A549 (cell line): ENCODE measurements at regions not wholly inside any gene's neighbourhood (a gene's known extent, or its start where the extent isn't known, plus 50 kb on each side); places are given as distances from the start of the nearest gene placed in this dataset.

ENCODE experiments used
- ATAC-seq, 2 experiments: fragments of 200-7000 bp in 1 of 2; fragments of >200 bp in 1 of 2; cut with Nextera tagmentation in 1 of 2; cut with Tn5 transposase in 1 of 2; 3 replicates each; pipeline versions ENCODE4 v1.8.0 to v1.9.1; 2018 to 2020; ENCODE audit warnings: mild to moderate bottlenecking in 1 of 2, moderate library complexity in 1 of 2
- CTCF ChIA-PET: fragments of 300-600 bp; sonication (Branson Sonifier 250); formaldehyde crosslinking; extraction: SDS; loops from one replicate; lab custom pipeline; 2021; ENCODE audit warnings: antibody characterized with exemption, inconsistent platforms; lab: Yijun Ruan, JAX
- POLR2A ChIA-PET: fragments of 350-600 bp; formaldehyde crosslinking; extraction: SDS; loops from one replicate; lab custom pipeline; 2021; ENCODE audit warnings: antibody characterized with exemption, inconsistent platforms; lab: Yijun Ruan, JAX
- DNase-seq, 2 experiments: peaks; one replicate each; pipeline versions ENCODE4 v3.0.0 to v3.0.0-alpha.2; 2011 to 2016; ENCODE audit warnings: low read depth in 1 of 2, low spot score in 1 of 2
- FAIRE-seq: peaks from 2 replicates; lab custom pipeline; 2011; peaks lifted over from hg19 to GRCh38; lab: Jason Lieb, UNC
- H3K27ac ChIP-seq, 2 experiments: fragments of >200 bp; sonication (Bioruptor Twin); formaldehyde crosslinking; 3 replicates each; pipeline ENCODE4 v1.5.1; 2016 to 2017
- H3K4me1 ChIP-seq: fragments of >200 bp; sonication (Bioruptor Twin); formaldehyde crosslinking; 3 replicates; pipeline ENCODE4 v1.6.1; 2016
- H3K4me2 ChIP-seq: fragments of >200 bp; sonication (Bioruptor Twin); formaldehyde crosslinking; 3 replicates; pipeline ENCODE4 v1.6.1; 2016
- H3K4me3 ChIP-seq: fragments of >200 bp; sonication (Bioruptor Twin); formaldehyde crosslinking; 3 replicates; pipeline ENCODE4 v1.5.1; 2016
- H3K9me3 ChIP-seq: fragments of >200 bp; sonication (Bioruptor Twin); formaldehyde crosslinking; 3 replicates; pipeline ENCODE4 v1.6.1; 2016
- BHLHE40 ChIP-seq: IDR thresholded peaks from 2 replicates; pipeline ENCODE4 v1.6.1; 2012; ENCODE audit warnings: low read depth, low read length, inconsistent platforms
- CBX8 ChIP-seq: fragments of 200-600 bp; sonication (generic); IDR thresholded peaks from 2 replicates; pipeline ENCODE4 v1.6.1; 2016
- CHD2 ChIP-seq: fragments of 150-350 bp; IDR thresholded peaks from 2 replicates; pipeline ENCODE4 v1.6.1; 2014; ENCODE audit warnings: low read length; ENCODE audit not compliant: partially characterized antibody
- EHF ChIP-seq: fragments of 250-450 bp; sonication (Bioruptor Pico); IDR thresholded peaks from 2 replicates; pipeline ENCODE4 v1.5.0; 2020; ENCODE audit warnings: mild to moderate bottlenecking
- ESRRA ChIP-seq: fragments of 150-350 bp; IDR thresholded peaks from 2 replicates; pipeline ENCODE4 v1.6.1; 2014; ENCODE audit warnings: mild to moderate bottlenecking, low read length, borderline replicate concordance
- FOXS1 ChIP-seq: fragments of 250-450 bp; sonication (Bioruptor Pico); IDR thresholded peaks from 2 replicates; pipeline ENCODE4 v1.5.0; 2020; ENCODE audit warnings: mild to moderate bottlenecking, moderate library complexity
- HDAC2 ChIP-seq: fragments of 200-600 bp; sonication (generic); IDR thresholded peaks from 2 replicates; pipeline ENCODE4 v1.6.1; 2016
- HES2 ChIP-seq: fragments of >200 bp; sonication (Bioruptor Twin); formaldehyde crosslinking; IDR thresholded peaks from 2 replicates; pipeline ENCODE4 v1.6.1; 2016
- HOXB13 ChIP-seq: fragments of 250-450 bp; sonication (Bioruptor Pico); IDR thresholded peaks from 2 replicates; pipeline ENCODE4 v1.5.0; 2020; ENCODE audit warnings: low read depth, mild to moderate bottlenecking, moderate library complexity
- KDM1A ChIP-seq: fragments of 200-600 bp; sonication (generic); IDR thresholded peaks from 2 replicates; pipeline ENCODE4 v1.6.1; 2016; ENCODE audit warnings: low read depth, mild to moderate bottlenecking
- MAX ChIP-seq: IDR thresholded peaks from 2 replicates; pipeline ENCODE4 v1.6.1; 2012
- MAZ ChIP-seq: fragments of 150-350 bp; IDR thresholded peaks from 2 replicates; pipeline ENCODE4 v1.6.1; 2014; ENCODE audit warnings: antibody characterized with exemption, low read depth, low read length, borderline replicate concordance
- NR3C1 ChIP-seq: fragments of >200 bp; sonication (Bioruptor Twin); formaldehyde crosslinking; IDR thresholded peaks from 3 replicates; pipeline ENCODE4 v1.6.1; 2017
- PHF8 ChIP-seq: fragments of 200-600 bp; sonication (generic); IDR thresholded peaks from 2 replicates; pipeline ENCODE4 v1.6.1; 2016; ENCODE audit warnings: low read depth, mild to moderate bottlenecking, antibody characterized with exemption, moderate library complexity, borderline replicate concordance
- RAD21 ChIP-seq, 2 experiments: fragments of >200 bp in 1 of 2; sonication (Bioruptor Twin) in 1 of 2; formaldehyde crosslinking in 1 of 2; IDR thresholded peaks in 1 of 2; conservative IDR thresholded peaks in 1 of 2; 2 replicates in 1 of 2; 3 replicates in 1 of 2; pipeline ENCODE4 v1.6.1; 2012 to 2018; ENCODE audit warnings: inconsistent platforms in 1 of 2
- RCOR1 ChIP-seq: fragments of 150-350 bp; IDR thresholded peaks from 2 replicates; pipeline ENCODE4 v1.6.1; 2014; ENCODE audit warnings: antibody characterized with exemption, low read length, low read depth
- SREBF2 ChIP-seq: fragments of 450-650 bp; IDR thresholded peaks from 2 replicates; pipeline ENCODE4 v1.6.1; 2014; ENCODE audit warnings: mild to moderate bottlenecking, moderate library complexity
- TFCP2L1 ChIP-seq: fragments of 250-450 bp; sonication (Bioruptor Pico); IDR thresholded peaks from 2 replicates; pipeline ENCODE4 v1.5.0; 2021; ENCODE audit warnings: mild to moderate bottlenecking
- ZSCAN20 ChIP-seq: fragments of 250-450 bp; sonication (Bioruptor Pico); IDR thresholded peaks from 2 replicates; pipeline ENCODE4 v1.8.0; 2022; ENCODE audit warnings: mild to moderate bottlenecking, moderate library complexity
- WGBS: methylation state at CpG from one replicate; pipeline ENCODE4 v1.1.6; 2017; ENCODE audit errors: missing lambda C conversion rate; 5-methylcytosine and 5-hydroxymethylcytosine counted together
- TF ChIP-seq, protein P1 (sequence below): fragments of >200 bp; sonication (Bioruptor Twin); formaldehyde crosslinking; IDR thresholded peaks from 3 replicates; pipeline ENCODE4 v1.6.1; 2016
- TF ChIP-seq, protein P2 (sequence below): IDR thresholded peaks from 2 replicates; pipeline ENCODE4 v1.6.1; 2012
- TF ChIP-seq, protein P3 (sequence below): fragments of 200-600 bp; sonication (generic); IDR thresholded peaks from 2 replicates; pipeline ENCODE4 v1.6.1; 2016; ENCODE audit warnings: antibody characterized with exemption, mild to moderate bottlenecking, moderate library complexity
- TF ChIP-seq, protein P4 (sequence below): IDR thresholded peaks from 2 replicates; pipeline ENCODE4 v1.6.1; 2012; ENCODE audit warnings: low read depth, borderline replicate concordance

GRCh38 chr1:192751260-192751659, 57.6 kb upstream of the RGS2 start:
- ATAC-seq (no peak), FAIRE-seq (no peak), DNase-seq (no peak)
- H3K4me2 ChIP-seq: no peak overlapping the region
- WGBS: 89% methylated on average over 10 of the region's 12 CpGs
- ChIA-PET POLR2A (no interaction called here), CTCF (interaction anchor here (0.6 to 1.4 kb wide), 2 partner anchors 51 to 56 kb away, joined by 3 read pairs; no protein-coding TSS in a partner anchor)
- H3K4me3 ChIP-seq: no peak overlapping the region
- TF ChIP-seq CBX8 (no peak), CHD2 (no peak), BHLHE40 (no peak), RCOR1 (no peak), HOXB13 (CRISPR knock-in tag) (no peak), RAD21 (conservative IDR thresholded peaks at IDR 0.05 in 1 of 2, IDR thresholded peaks at IDR 0.05 in 1 of 2) (no peak), NR3C1 (no peak), MAX (no peak), EHF (CRISPR knock-in tag) (no peak), KDM1A (no peak), ESRRA (no peak), TFCP2L1 (CRISPR knock-in tag) (no peak)
- TF ChIP-seq, protein P1, sequence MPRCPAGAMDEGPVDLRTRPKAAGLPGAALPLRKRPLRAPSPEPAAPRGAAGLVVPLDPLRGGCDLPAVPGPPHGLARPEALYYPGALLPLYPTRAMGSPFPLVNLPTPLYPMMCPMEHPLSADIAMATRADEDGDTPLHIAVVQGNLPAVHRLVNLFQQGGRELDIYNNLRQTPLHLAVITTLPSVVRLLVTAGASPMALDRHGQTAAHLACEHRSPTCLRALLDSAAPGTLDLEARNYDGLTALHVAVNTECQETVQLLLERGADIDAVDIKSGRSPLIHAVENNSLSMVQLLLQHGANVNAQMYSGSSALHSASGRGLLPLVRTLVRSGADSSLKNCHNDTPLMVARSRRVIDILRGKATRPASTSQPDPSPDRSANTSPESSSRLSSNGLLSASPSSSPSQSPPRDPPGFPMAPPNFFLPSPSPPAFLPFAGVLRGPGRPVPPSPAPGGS: no peak
- TF ChIP-seq, protein P2, sequence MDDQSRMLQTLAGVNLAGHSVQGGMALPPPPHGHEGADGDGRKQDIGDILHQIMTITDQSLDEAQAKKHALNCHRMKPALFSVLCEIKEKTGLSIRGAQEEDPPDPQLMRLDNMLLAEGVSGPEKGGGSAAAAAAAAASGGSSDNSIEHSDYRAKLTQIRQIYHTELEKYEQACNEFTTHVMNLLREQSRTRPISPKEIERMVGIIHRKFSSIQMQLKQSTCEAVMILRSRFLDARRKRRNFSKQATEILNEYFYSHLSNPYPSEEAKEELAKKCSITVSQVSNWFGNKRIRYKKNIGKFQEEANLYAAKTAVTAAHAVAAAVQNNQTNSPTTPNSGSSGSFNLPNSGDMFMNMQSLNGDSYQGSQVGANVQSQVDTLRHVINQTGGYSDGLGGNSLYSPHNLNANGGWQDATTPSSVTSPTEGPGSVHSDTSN: no peak
- no peak overlapping the region for H3K27ac ChIP-seq
- H3K9me3 ChIP-seq: no peaks in the 10 kb centered on the region
- peaks cover 21% of the 10 kb centered on the region for H3K4me1 ChIP-seq

DNA sequence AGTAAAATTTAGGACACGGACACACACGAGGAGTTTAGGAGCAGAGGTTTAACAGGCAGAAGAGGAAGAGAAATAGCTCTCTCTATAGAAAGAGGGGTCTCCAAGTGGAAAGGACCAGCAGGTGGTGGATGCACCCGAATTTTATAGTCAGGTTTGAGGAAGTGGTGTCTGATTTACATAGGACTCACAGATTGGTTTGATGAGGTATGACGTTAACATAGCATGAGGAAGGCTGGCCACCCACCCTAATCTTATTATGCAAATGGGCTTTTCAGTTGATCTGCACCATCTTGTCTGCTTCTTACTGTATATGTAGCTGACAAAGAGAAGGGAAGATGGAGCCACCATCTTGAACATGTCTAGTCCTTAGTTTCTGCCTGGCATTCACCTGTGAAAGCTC, 52.5 kb upstream of the RGS2 start:
- 58% methylated on average over 4 of the region's 4 CpGs for WGBS
- no peaks in the 10 kb centered on the region for H3K4me1 ChIP-seq
- POLR2A ChIA-PET: no interaction called here
- CTCF ChIA-PET: no interaction called here
- TF ChIP-seq, protein P3, sequence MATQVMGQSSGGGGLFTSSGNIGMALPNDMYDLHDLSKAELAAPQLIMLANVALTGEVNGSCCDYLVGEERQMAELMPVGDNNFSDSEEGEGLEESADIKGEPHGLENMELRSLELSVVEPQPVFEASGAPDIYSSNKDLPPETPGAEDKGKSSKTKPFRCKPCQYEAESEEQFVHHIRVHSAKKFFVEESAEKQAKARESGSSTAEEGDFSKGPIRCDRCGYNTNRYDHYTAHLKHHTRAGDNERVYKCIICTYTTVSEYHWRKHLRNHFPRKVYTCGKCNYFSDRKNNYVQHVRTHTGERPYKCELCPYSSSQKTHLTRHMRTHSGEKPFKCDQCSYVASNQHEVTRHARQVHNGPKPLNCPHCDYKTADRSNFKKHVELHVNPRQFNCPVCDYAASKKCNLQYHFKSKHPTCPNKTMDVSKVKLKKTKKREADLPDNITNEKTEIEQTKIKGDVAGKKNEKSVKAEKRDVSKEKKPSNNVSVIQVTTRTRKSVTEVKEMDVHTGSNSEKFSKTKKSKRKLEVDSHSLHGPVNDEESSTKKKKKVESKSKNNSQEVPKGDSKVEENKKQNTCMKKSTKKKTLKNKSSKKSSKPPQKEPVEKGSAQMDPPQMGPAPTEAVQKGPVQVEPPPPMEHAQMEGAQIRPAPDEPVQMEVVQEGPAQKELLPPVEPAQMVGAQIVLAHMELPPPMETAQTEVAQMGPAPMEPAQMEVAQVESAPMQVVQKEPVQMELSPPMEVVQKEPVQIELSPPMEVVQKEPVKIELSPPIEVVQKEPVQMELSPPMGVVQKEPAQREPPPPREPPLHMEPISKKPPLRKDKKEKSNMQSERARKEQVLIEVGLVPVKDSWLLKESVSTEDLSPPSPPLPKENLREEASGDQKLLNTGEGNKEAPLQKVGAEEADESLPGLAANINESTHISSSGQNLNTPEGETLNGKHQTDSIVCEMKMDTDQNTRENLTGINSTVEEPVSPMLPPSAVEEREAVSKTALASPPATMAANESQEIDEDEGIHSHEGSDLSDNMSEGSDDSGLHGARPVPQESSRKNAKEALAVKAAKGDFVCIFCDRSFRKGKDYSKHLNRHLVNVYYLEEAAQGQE: no peak
- TF ChIP-seq MAZ (no peak), SREBF2 (no peak), EHF (CRISPR knock-in tag) (no peak), HDAC2 (no peak), PHF8 (no peak), HES2 (no peak), FOXS1 (CRISPR knock-in tag) (no peak), ZSCAN20 (CRISPR knock-in tag) (no peak)
- TF ChIP-seq, protein P4, sequence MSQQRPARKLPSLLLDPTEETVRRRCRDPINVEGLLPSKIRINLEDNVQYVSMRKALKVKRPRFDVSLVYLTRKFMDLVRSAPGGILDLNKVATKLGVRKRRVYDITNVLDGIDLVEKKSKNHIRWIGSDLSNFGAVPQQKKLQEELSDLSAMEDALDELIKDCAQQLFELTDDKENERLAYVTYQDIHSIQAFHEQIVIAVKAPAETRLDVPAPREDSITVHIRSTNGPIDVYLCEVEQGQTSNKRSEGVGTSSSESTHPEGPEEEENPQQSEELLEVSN: no peak
- TF ChIP-seq, protein P2: no peak
- TF ChIP-seq, all 56 proteins: peak for 0
- DNase-seq: no peak
- Histone ChIP-seq H3K4me2 (no peak overlapping the region), H3K27ac (no peak overlapping the region), H3K4me3 (no peak overlapping the region), H3K9me3 (no peaks in the 10 kb centered on the region)
- ATAC-seq: no peak
- FAIRE-seq: no peak
